SK-N-SH treated with all-trans-retinoic acid at 6 μM for 48 hours (cell line): ENCODE measurements at regions not wholly inside any gene's neighbourhood (a gene's known extent, or its start where the extent isn't known, plus 50 kb on each side); places are given as distances from the start of the nearest gene placed in this dataset.

Experiments
- BACH2 ChIP-seq: fragments of 250-450 bp; sonication (Bioruptor Pico); IDR thresholded peaks from 2 replicates; pipeline ENCODE4 v1.9.0; 2021; ENCODE audit warnings: mild to moderate bottlenecking, borderline replicate concordance
- ZNF70 ChIP-seq: fragments of 450-650 bp; formaldehyde crosslinking; IDR thresholded peaks from 2 replicates; pipeline ENCODE4 v1.5.0; 2020; ENCODE audit warnings: mild to moderate bottlenecking, moderate library complexity
- TF ChIP-seq, protein P1 (sequence below): fragments of 250-450 bp; sonication (Bioruptor Pico); IDR thresholded peaks from 2 replicates; pipeline ENCODE4 v1.8.0; 2020; ENCODE audit warnings: mild to moderate bottlenecking, moderate library complexity, borderline replicate concordance

DNA sequence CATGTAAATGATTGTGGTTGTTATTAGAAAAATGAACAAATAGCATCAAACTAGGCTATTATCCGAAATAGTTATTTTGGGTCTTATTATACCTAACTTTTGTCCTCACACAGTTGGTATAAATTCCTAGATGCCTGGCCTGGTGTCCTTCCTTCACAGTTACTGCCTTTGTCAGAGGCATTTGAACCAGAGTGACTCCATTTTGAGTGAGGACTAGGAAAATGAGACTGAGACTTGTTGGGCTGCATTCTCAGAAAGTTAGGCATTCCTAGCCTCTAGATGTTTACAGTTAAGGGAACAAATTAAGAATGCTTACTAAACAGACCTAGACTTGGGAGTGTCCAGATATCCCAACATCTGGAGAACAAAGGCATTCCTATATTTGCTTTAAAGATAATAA lies 283.5 kb upstream of the C9orf72 start:
- no peak for TF ChIP-seq ZNF70
- TF ChIP-seq, protein P1, sequence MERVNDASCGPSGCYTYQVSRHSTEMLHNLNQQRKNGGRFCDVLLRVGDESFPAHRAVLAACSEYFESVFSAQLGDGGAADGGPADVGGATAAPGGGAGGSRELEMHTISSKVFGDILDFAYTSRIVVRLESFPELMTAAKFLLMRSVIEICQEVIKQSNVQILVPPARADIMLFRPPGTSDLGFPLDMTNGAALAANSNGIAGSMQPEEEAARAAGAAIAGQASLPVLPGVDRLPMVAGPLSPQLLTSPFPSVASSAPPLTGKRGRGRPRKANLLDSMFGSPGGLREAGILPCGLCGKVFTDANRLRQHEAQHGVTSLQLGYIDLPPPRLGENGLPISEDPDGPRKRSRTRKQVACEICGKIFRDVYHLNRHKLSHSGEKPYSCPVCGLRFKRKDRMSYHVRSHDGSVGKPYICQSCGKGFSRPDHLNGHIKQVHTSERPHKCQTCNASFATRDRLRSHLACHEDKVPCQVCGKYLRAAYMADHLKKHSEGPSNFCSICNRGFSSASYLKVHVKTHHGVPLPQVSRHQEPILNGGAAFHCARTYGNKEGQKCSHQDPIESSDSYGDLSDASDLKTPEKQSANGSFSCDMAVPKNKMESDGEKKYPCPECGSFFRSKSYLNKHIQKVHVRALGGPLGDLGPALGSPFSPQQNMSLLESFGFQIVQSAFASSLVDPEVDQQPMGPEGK (CRISPR knock-in tag) = no peak
- TF ChIP-seq BACH2 (CRISPR knock-in tag) = no peak
